ENCODE measurements at regions not wholly inside any gene's neighbourhood (a gene's known extent, or its start where the extent isn't known, plus 50 kb on each side); places are given as distances from the start of the nearest gene placed in this dataset.
"Not testable (repeated sequence)": the region's sequence is repeated elsewhere in the genome, so short reads cannot be mapped to it uniquely, and the experiment has no call there.

DNA sequence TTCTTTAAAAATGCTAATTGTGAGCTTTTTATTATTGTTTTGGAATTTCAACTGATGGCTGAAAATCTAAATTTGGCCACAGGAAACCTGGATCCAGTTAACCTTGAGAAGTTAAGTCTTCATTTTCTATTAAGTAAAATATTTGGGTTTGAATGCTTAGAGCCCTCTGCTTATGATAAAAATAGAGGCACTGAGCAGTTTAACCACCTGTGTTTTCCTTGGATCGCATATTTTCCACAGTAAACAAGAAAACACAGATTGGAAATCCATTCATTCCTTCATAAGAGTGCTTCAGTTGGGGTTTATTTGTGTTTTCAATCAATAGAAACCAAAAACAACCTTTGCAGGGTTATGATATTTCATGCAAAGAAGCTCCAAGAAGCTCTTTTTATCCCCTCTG is 77.2 kb upstream of the HES1 start:
- DNase-seq (ENCODE audit: low read depth) = no peak
- TF ChIP-seq, protein P1, sequence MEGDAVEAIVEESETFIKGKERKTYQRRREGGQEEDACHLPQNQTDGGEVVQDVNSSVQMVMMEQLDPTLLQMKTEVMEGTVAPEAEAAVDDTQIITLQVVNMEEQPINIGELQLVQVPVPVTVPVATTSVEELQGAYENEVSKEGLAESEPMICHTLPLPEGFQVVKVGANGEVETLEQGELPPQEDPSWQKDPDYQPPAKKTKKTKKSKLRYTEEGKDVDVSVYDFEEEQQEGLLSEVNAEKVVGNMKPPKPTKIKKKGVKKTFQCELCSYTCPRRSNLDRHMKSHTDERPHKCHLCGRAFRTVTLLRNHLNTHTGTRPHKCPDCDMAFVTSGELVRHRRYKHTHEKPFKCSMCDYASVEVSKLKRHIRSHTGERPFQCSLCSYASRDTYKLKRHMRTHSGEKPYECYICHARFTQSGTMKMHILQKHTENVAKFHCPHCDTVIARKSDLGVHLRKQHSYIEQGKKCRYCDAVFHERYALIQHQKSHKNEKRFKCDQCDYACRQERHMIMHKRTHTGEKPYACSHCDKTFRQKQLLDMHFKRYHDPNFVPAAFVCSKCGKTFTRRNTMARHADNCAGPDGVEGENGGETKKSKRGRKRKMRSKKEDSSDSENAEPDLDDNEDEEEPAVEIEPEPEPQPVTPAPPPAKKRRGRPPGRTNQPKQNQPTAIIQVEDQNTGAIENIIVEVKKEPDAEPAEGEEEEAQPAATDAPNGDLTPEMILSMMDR (IDR thresholded peaks at IDR 0.05; ENCODE audit: control insufficient read depth, insufficient read depth, low read depth, low read length, missing control alignments) = no peak
- H3K4me3 ChIP-seq (ENCODE audit: control insufficient read depth, low read depth, low read length) = no peak overlapping the region

DNA sequence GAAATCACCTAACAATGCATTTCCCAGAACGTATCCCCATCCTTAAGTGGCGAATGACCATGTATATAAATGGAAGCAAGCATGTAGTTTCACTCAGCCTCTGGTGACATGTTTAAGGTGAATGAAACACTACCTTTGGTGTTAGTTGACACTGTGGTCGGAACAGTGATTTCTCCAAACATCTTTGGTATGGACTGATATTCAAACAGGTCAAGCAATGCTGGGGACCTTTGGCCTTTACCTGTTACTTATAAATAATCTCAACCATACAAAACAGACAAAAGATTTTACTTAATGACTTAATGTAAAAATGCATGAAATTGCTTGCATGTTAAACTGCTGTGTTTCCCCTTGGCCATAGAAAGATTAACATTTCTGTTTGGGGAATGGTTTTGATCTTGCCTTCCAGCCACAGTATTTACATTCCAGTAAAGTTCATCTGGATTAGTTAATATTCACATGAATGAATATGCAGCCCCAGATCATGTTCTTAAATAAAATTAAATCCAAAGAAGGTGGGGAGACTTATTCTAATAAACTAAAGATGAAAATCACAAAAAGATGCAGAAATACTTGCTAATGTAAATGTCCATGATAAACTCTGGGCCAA is 74.4 kb upstream of the HES1 start:
- DNase-seq (ENCODE audit: low read depth) = no peak
- H3K4me3 ChIP-seq (ENCODE audit: control insufficient read depth, low read depth, low read length) = no peak overlapping the region
- TF ChIP-seq, protein P1 (IDR thresholded peaks at IDR 0.05; ENCODE audit: control insufficient read depth, insufficient read depth, low read depth, low read length, missing control alignments) = no peak

DNA sequence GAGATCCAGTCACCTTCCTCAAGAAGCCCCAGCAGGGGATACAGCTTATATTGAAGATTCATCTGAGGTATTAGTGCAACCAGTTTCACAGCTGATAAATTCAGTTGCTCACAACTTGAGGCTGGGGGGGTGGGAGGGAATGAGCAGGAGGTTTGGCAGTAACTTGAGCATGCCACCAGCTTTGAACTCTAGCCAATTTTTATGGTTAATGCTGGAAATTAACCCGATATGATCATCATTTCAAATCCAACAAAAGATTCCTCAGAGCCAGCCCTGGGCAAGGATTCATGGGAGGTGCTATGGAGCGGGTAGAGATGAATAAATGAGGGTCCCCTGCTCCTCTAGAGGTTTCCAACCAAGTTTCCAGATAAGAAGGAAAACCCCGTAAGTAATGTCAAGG is 73.1 kb upstream of the HES1 start:
- H3K4me3 ChIP-seq (ENCODE audit: control insufficient read depth, low read depth, low read length) = no peak overlapping the region
- TF ChIP-seq, protein P1 (IDR thresholded peaks at IDR 0.05; ENCODE audit: control insufficient read depth, insufficient read depth, low read depth, low read length, missing control alignments) = no peak
- DNase-seq (ENCODE audit: low read depth) = no peak

DNA sequence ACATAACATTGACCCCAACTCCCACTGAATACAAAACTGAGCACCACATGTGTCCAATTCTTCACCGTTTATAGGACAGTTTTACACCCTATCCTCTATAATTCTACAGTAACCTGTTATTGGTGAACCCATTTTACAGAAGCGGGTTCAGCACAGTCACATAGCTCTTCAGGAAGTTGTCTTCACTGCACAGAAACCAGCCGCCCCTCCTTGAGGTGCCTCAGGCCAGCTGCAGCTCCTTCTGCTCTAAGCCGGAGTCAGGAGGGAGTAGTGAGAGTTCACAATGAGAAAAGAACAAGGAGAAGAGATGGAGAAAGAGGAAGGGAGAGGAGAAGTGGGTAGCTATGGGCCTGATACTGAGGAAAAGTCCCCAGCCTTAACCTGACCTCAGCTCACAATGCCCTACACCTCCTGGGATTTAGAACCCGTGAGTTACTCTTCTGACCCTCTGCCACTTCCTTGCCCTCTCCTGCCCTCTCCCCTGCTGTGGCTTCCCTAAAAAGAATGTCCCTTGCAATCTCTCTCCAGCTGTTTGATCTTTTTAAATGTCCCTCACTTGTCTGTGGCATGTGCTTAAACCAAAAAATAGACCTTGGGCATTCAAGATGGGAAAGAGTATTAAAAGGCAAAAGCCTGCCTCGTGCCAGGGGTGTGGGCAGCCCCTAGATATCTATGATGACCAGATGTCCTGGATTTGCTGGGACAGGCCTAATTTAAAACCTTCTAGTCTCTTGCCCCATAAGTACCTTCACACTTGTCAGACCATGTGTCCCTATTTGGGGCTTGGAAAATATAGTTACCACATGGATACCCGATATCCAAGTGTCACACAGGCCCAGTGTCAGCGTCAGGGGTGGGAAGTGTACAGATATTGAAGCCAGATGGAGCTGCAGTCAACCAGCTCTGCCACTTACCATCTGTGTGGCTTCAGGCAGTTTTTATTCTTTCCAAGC is 71.3 kb upstream of the HES1 start:
- TF ChIP-seq, protein P1 (IDR thresholded peaks at IDR 0.05; ENCODE audit: control insufficient read depth, insufficient read depth, low read depth, low read length, missing control alignments) = no peak
- H3K4me3 ChIP-seq (ENCODE audit: control insufficient read depth, low read depth, low read length) = no peak overlapping the region
- DNase-seq (ENCODE audit: low read depth) = no peak

DNA sequence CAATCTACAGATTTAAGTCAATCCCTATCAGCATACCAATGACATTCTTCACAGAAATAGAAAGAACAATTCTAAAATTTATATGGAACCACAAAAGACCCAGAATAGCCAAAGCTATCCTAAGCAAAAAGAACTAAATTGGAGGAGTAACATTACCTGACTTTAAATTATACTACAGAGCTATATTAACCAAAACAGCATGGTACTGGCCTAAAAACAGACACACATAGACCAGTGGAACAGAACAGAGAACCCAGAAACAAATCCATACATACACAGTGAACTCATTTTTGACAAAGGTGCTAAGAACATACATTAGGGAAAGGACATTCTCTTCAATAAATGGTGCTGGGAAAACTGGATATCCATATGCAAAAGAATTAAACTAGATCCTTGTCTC is 68.6 kb upstream of the HES1 start:
- H3K4me3 ChIP-seq (ENCODE audit: control insufficient read depth, low read depth, low read length); DNase-seq (ENCODE audit: low read depth): not testable (repeated sequence)

DNA sequence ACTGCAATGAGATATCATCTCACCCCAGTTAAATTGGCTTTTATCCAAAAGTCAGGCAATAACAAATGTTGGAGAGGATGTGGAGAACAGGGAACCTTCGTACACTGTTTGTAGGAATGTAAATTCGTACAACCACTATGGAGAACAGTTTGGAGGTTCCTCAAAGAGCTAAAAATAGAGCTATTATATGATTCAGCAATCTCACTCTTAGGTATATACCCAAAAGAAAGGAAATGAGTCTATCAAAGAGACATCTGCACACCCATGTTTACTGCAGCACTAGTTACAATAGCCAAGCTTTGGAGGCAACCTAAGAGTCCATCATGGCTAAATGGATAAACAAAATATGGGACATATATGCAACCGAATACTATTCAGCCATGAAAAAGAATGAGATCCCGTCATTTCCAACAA is 68.0 kb upstream of the HES1 start:
- DNase-seq (ENCODE audit: low read depth) = no peak
- TF ChIP-seq, protein P1 (IDR thresholded peaks at IDR 0.05; ENCODE audit: control insufficient read depth, insufficient read depth, low read depth, low read length, missing control alignments) = no peak
- no peak overlapping the region for H3K4me3 ChIP-seq (ENCODE audit: control insufficient read depth, low read depth, low read length)
